ENCODE measurements at regions not wholly inside any gene's neighbourhood (a gene's known extent, or its start where the extent isn't known, plus 50 kb on each side); places are given as distances from the start of the nearest gene placed in this dataset.

DNA sequence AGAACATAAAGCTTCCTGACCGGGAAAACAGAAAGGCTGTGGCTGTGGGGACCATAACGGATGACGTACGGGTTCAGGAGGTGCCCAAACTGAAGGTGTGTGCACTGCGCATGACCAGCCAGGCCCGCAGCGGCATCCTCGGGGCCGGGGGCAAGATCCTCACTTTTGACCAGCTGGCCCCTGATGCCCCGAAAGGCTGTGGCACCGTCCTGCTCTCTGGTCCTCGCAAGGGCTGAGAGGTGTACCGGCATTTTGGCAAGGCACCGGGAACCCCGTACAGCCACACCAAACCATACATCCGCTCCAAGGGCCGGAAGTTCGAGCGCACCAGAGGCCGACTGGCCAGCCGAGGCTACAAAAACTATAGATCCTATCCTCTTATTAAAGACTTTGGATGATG lies 179.3 kb downstream of the PTN start:
- ChIA-PET POLR2A (no interaction called here), CTCF (no interaction called here)
- no peak overlapping the region for H2AFZ ChIP-seq (ENCODE audit: insufficient read depth, low read depth, low read length, poor library complexity, severe bottlenecking)
- ATAC-seq (ENCODE audit: low read depth) = no peak
- no peak overlapping the region for H3K4me3 ChIP-seq (ENCODE audit: control extremely low read depth in 1 of 5, extremely low read depth in 1 of 5, insufficient read depth in 1 of 5, low read depth in 2 of 5, low read length in 4 of 5)
- H3K9me3 ChIP-seq (ENCODE audit: control extremely low read depth in 1 of 3, control insufficient read depth in 2 of 3, insufficient read depth in 1 of 3, low read length in 2 of 3) = peaks cover 0 to 11% (median 0%) of the 10 kb centered on the region in 3 donors
- Mint-ChIP-seq H3K4me3 (no peak overlapping the region), H3K4me1 (no peaks in the 10 kb centered on the region), H3K9me3 (ENCODE audit: insufficient read depth) (peaks cover 3% of the 10 kb centered on the region), H3K27me3 (no peaks in the 10 kb centered on the region), H3K27ac (no peak overlapping the region)
- WGBS (ENCODE audit: insufficient coverage) = 93% methylated on average over 14 of the region's 21 CpGs
- intact Hi-C loops (cut with micrococcal nuclease) = no loop called here
- no peaks in the 10 kb centered on the region for H3K4me1 ChIP-seq (ENCODE audit: control insufficient read depth in 2 of 2, insufficient read depth in 2 of 2, low read length in 2 of 2)
- H3K4me2 ChIP-seq (replicated peaks; ENCODE audit: low read depth, low read length, poor library complexity, severe bottlenecking) = no peak overlapping the region
- H3K36me3 ChIP-seq (replicated peaks in 1 of 2; ENCODE audit: control extremely low read depth in 1 of 2, control insufficient read depth in 1 of 2, extremely low read depth in 1 of 2, insufficient read depth in 2 of 2, low read length in 1 of 2) = no peaks in the 10 kb centered on the region
- no peak overlapping the region for H3K27ac ChIP-seq (ENCODE audit: low read length in 2 of 2)
- H4K20me1 ChIP-seq (ENCODE audit: control insufficient read depth, insufficient read depth, low read length, poor library complexity, severe bottlenecking) = no peaks in the 10 kb centered on the region
- H3K79me2 ChIP-seq (ENCODE audit: control insufficient read depth, insufficient read depth, low read length) = no peaks in the 10 kb centered on the region
- TF ChIP-seq, protein P1, sequence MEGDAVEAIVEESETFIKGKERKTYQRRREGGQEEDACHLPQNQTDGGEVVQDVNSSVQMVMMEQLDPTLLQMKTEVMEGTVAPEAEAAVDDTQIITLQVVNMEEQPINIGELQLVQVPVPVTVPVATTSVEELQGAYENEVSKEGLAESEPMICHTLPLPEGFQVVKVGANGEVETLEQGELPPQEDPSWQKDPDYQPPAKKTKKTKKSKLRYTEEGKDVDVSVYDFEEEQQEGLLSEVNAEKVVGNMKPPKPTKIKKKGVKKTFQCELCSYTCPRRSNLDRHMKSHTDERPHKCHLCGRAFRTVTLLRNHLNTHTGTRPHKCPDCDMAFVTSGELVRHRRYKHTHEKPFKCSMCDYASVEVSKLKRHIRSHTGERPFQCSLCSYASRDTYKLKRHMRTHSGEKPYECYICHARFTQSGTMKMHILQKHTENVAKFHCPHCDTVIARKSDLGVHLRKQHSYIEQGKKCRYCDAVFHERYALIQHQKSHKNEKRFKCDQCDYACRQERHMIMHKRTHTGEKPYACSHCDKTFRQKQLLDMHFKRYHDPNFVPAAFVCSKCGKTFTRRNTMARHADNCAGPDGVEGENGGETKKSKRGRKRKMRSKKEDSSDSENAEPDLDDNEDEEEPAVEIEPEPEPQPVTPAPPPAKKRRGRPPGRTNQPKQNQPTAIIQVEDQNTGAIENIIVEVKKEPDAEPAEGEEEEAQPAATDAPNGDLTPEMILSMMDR (IDR thresholded peaks at IDR 0.05) = no peak
- no peak for TF ChIP-seq EZH2 (IDR thresholded peaks at IDR 0.05; ENCODE audit: borderline replicate concordance, insufficient read depth, low read depth, low read length, poor library complexity, severe bottlenecking)
- no peaks in the 10 kb centered on the region for H3K27me3 ChIP-seq (replicated peaks in 1 of 4; ENCODE audit: control extremely low read depth in 1 of 4, control insufficient read depth in 3 of 4, insufficient read depth in 4 of 4, low read length in 3 of 4)
- DNase-seq = no peak
- H3K9ac ChIP-seq (ENCODE audit: low read length) = no peak overlapping the region

DNA sequence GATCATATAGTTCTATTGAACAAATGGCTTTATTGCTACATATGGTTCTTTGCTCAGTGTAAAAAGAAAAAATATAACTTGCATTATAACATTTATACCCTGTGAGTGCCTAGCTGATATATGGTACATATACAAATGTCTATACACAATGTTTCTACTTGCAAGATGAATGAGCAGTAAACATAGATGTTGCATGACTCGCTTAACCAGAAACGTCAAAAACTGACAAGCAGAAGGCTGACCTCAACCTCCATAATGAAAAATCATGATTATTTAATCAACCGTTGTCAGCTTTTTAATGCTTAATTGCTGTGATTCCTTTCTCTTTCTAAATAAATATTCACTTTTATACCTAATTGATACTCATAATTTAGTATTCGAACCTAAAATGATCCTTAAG lies 183.3 kb downstream of the PTN start:
- ATAC-seq (ENCODE audit: low read depth) = no peak
- no peak overlapping the region for H3K4me2 ChIP-seq (replicated peaks; ENCODE audit: low read depth, low read length, poor library complexity, severe bottlenecking)
- no peaks in the 10 kb centered on the region for H3K79me2 ChIP-seq (ENCODE audit: control insufficient read depth, insufficient read depth, low read length)
- H3K4me1 Mint-ChIP-seq = no peaks in the 10 kb centered on the region
- no peaks in the 10 kb centered on the region for H3K36me3 ChIP-seq (replicated peaks in 1 of 2; ENCODE audit: control extremely low read depth in 1 of 2, control insufficient read depth in 1 of 2, extremely low read depth in 1 of 2, insufficient read depth in 2 of 2, low read length in 1 of 2)
- intact Hi-C loops (cut with micrococcal nuclease) = no loop called here
- DNase-seq = no peak
- no peak overlapping the region for H3K9ac ChIP-seq (ENCODE audit: low read length)
- H3K27me3 ChIP-seq (replicated peaks in 1 of 4; ENCODE audit: control extremely low read depth in 1 of 4, control insufficient read depth in 3 of 4, insufficient read depth in 4 of 4, low read length in 3 of 4) = no peaks in the 10 kb centered on the region
- H3K4me3 Mint-ChIP-seq = no peak overlapping the region
- POLR2A ChIA-PET = no interaction called here
- H3K27ac ChIP-seq (ENCODE audit: low read length in 2 of 2) = no peak overlapping the region
- no peaks in the 10 kb centered on the region for H3K4me1 ChIP-seq (ENCODE audit: control insufficient read depth in 2 of 2, insufficient read depth in 2 of 2, low read length in 2 of 2)
- H3K9me3 Mint-ChIP-seq (ENCODE audit: insufficient read depth) = peaks cover 5% of the 10 kb centered on the region
- WGBS (ENCODE audit: insufficient coverage) = 100% methylated on average over 2 of the region's 4 CpGs
- H3K4me3 ChIP-seq (ENCODE audit: control extremely low read depth in 1 of 5, extremely low read depth in 1 of 5, insufficient read depth in 1 of 5, low read depth in 2 of 5, low read length in 4 of 5) = no peak overlapping the region
- no peak overlapping the region for H2AFZ ChIP-seq (ENCODE audit: insufficient read depth, low read depth, low read length, poor library complexity, severe bottlenecking)
- H4K20me1 ChIP-seq (ENCODE audit: control insufficient read depth, insufficient read depth, low read length, poor library complexity, severe bottlenecking) = no peaks in the 10 kb centered on the region
- H3K9me3 ChIP-seq (ENCODE audit: control extremely low read depth in 1 of 3, control insufficient read depth in 2 of 3, insufficient read depth in 1 of 3, low read length in 2 of 3) = peaks cover 0 to 9% (median 0%) of the 10 kb centered on the region in 3 donors
- CTCF ChIA-PET = no interaction called here
- H3K27me3 Mint-ChIP-seq = no peaks in the 10 kb centered on the region
- TF ChIP-seq, protein P1 (IDR thresholded peaks at IDR 0.05) = no peak
- no peak for TF ChIP-seq EZH2 (IDR thresholded peaks at IDR 0.05; ENCODE audit: borderline replicate concordance, insufficient read depth, low read depth, low read length, poor library complexity, severe bottlenecking)
- no peak overlapping the region for H3K27ac Mint-ChIP-seq

Data from B cell (primary cell).